SK-N-SH treated with all-trans-retinoic acid at 6 μM for 48 hours (cell line): ENCODE measurements at regions not wholly inside any gene's neighbourhood (a gene's known extent, or its start where the extent isn't known, plus 50 kb on each side); places are given as distances from the start of the nearest gene placed in this dataset.

ENCODE experiments used
- ATAC-seq: fragments of 200-7000 bp; cut with Tn5 transposase; 3 replicates; pipeline ENCODE4 v1.9.1; 2020; ENCODE audit warnings: mild to moderate bottlenecking, moderate library complexity
- ARNTL ChIP-seq: fragments of 450-650 bp; formaldehyde crosslinking; IDR thresholded peaks from 2 replicates; pipeline ENCODE4 v1.5.0; 2020; ENCODE audit warnings: low read depth, mild to moderate bottlenecking, moderate library complexity, borderline replicate concordance
- BACH2 ChIP-seq: fragments of 250-450 bp; sonication (Bioruptor Pico); IDR thresholded peaks from 2 replicates; pipeline ENCODE4 v1.9.0; 2021; ENCODE audit warnings: mild to moderate bottlenecking, borderline replicate concordance
- CSDC2 ChIP-seq: fragments of 250-450 bp; sonication (Bioruptor Pico); IDR thresholded peaks from 2 replicates; pipeline ENCODE4 v1.5.0; 2020; ENCODE audit warnings: mild to moderate bottlenecking, moderate library complexity
- ESRRG ChIP-seq: fragments of 250-450 bp; sonication (Bioruptor Pico); IDR thresholded peaks from 2 replicates; pipeline ENCODE4 v1.6.1; 2021; ENCODE audit warnings: mild to moderate bottlenecking
- GLIS3 ChIP-seq: fragments of 250-450 bp; sonication (Bioruptor Pico); IDR thresholded peaks from 2 replicates; pipeline ENCODE4 v1.5.0; 2020; ENCODE audit warnings: mild to moderate bottlenecking, moderate library complexity
- ISL1 ChIP-seq: fragments of 250-450 bp; sonication (Bioruptor Pico); IDR thresholded peaks from 2 replicates; pipeline ENCODE4 v2.1.2; 2022; ENCODE audit warnings: mild to moderate bottlenecking, moderate library complexity
- OSR1 ChIP-seq: fragments of 250-450 bp; sonication (Bioruptor Pico); IDR thresholded peaks from 2 replicates; pipeline ENCODE4 v1.8.0; 2022; ENCODE audit warnings: moderate library complexity, mild to moderate bottlenecking, inconsistent platforms
- PPARA ChIP-seq: fragments of 250-450 bp; sonication (Bioruptor Pico); IDR thresholded peaks from 2 replicates; pipeline ENCODE4 v1.5.0; 2020; ENCODE audit warnings: mild to moderate bottlenecking, borderline replicate concordance
- SNAI2 ChIP-seq: fragments of 250-450 bp; sonication (Bioruptor Pico); IDR thresholded peaks from 2 replicates; pipeline ENCODE4 v1.5.0; 2020; ENCODE audit warnings: mild to moderate bottlenecking, moderate library complexity
- TCF4 ChIP-seq: fragments of 250-450 bp; sonication (Bioruptor Pico); IDR thresholded peaks from 2 replicates; pipeline ENCODE4 v1.8.0; 2021; ENCODE audit warnings: mild to moderate bottlenecking, moderate library complexity, borderline replicate concordance
- TOX ChIP-seq: fragments of 250-450 bp; sonication (Bioruptor Pico); IDR thresholded peaks from 2 replicates; pipeline ENCODE4 v1.8.0; 2021; ENCODE audit warnings: mild to moderate bottlenecking, moderate library complexity, borderline replicate concordance
- ZFP3 ChIP-seq: fragments of 250-450 bp; sonication (Bioruptor Pico); IDR thresholded peaks from 2 replicates; pipeline ENCODE4 v1.5.0; 2020; ENCODE audit warnings: mild to moderate bottlenecking, moderate library complexity
- ZFP30 ChIP-seq: fragments of 450-650 bp; formaldehyde crosslinking; IDR thresholded peaks from 2 replicates; pipeline ENCODE4 v1.5.0; 2022; ENCODE audit warnings: mild to moderate bottlenecking, moderate library complexity
- ZNF565 ChIP-seq: fragments of 450-650 bp; formaldehyde crosslinking; conservative IDR thresholded peaks from 2 replicates; pipeline ENCODE4 v1.5.0; 2020; ENCODE audit warnings: low read depth, mild to moderate bottlenecking, moderate library complexity
- ZNF70 ChIP-seq: fragments of 450-650 bp; formaldehyde crosslinking; IDR thresholded peaks from 2 replicates; pipeline ENCODE4 v1.5.0; 2020; ENCODE audit warnings: mild to moderate bottlenecking, moderate library complexity
- ZNF8 ChIP-seq: fragments of 450-650 bp; formaldehyde crosslinking; IDR thresholded peaks from 2 replicates; pipeline ENCODE4 v1.5.0; 2020; ENCODE audit warnings: mild to moderate bottlenecking, moderate library complexity
- TF ChIP-seq, protein P1 (sequence below): fragments of 250-450 bp; sonication (Bioruptor Pico); IDR thresholded peaks from 2 replicates; pipeline ENCODE4 v1.8.0; 2020; ENCODE audit warnings: mild to moderate bottlenecking, moderate library complexity, borderline replicate concordance
- TF ChIP-seq, protein P2 (sequence below): fragments of 250-450 bp; sonication (Bioruptor Pico); IDR thresholded peaks from 2 replicates; pipeline ENCODE4 v1.5.0; 2020; ENCODE audit warnings: mild to moderate bottlenecking, moderate library complexity
- TF ChIP-seq, protein P3 (sequence below): fragments of 250-450 bp; sonication (Bioruptor Pico); IDR thresholded peaks from 2 replicates; pipeline ENCODE4 v1.5.1; 2020; ENCODE audit warnings: low read depth, mild to moderate bottlenecking, moderate library complexity
- TF ChIP-seq, protein P4 (sequence below): fragments of 250-450 bp; sonication (Bioruptor Pico); IDR thresholded peaks from 2 replicates; pipeline ENCODE4 v1.8.0; 2021; ENCODE audit warnings: low read depth, mild to moderate bottlenecking, moderate library complexity, borderline replicate concordance

DNA sequence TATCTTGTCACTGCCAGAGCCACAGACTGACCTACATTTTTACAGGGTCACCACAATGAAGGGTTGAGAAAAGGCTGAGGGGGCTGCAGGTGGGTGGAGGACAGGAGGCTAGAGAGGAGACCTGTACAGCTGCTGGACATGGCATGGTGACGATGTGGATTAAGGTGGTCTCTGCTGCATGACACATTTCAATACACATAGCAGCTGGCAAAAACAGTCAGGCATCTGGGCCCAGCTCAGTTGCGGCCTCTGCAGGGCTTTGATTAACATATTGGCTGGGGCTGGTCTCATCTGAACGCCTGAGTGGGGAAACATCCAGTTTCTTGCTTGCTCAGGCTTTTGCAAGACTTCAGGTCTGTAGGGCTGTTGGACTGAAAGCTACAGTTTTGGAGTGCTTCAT lies 265.4 kb upstream of the FOXF1 start:
- ATAC-seq: no peak
- no peak for TF ChIP-seq BACH2 (CRISPR knock-in tag)
- no peak for TF ChIP-seq CSDC2 (CRISPR knock-in tag)
- TF ChIP-seq, protein P1, sequence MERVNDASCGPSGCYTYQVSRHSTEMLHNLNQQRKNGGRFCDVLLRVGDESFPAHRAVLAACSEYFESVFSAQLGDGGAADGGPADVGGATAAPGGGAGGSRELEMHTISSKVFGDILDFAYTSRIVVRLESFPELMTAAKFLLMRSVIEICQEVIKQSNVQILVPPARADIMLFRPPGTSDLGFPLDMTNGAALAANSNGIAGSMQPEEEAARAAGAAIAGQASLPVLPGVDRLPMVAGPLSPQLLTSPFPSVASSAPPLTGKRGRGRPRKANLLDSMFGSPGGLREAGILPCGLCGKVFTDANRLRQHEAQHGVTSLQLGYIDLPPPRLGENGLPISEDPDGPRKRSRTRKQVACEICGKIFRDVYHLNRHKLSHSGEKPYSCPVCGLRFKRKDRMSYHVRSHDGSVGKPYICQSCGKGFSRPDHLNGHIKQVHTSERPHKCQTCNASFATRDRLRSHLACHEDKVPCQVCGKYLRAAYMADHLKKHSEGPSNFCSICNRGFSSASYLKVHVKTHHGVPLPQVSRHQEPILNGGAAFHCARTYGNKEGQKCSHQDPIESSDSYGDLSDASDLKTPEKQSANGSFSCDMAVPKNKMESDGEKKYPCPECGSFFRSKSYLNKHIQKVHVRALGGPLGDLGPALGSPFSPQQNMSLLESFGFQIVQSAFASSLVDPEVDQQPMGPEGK (CRISPR knock-in tag): no peak
- TF ChIP-seq ZFP30 (CRISPR knock-in tag): no peak

DNA sequence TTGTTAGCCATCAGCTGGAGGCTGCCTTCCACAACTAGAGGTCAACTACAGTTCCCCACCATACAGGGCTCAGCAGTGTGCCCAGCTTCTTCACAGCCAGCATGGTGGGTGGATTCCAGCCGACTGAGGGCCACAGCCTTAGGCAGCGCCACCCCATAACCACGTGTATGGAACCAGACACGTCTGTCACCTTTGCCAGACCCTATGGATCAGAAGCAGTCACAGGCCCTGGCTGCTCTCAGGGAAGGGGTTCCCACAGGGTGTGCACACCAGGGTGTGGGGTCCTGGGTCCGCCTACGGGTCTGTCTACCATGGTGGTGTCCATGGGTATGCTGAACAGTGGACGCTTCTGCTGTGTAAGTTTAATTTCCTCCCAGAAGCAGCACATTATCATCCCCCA lies 265.0 kb upstream of the FOXF1 start:
- TF ChIP-seq ISL1 (CRISPR knock-in tag) (no peak), BACH2 (CRISPR knock-in tag) (no peak), TOX (CRISPR knock-in tag) (no peak), GLIS3 (CRISPR knock-in tag) (no peak), ZNF70 (CRISPR knock-in tag) (no peak), ZNF565 (CRISPR knock-in tag) (no peak), ESRRG (CRISPR knock-in tag) (no peak)
- TF ChIP-seq, protein P2, sequence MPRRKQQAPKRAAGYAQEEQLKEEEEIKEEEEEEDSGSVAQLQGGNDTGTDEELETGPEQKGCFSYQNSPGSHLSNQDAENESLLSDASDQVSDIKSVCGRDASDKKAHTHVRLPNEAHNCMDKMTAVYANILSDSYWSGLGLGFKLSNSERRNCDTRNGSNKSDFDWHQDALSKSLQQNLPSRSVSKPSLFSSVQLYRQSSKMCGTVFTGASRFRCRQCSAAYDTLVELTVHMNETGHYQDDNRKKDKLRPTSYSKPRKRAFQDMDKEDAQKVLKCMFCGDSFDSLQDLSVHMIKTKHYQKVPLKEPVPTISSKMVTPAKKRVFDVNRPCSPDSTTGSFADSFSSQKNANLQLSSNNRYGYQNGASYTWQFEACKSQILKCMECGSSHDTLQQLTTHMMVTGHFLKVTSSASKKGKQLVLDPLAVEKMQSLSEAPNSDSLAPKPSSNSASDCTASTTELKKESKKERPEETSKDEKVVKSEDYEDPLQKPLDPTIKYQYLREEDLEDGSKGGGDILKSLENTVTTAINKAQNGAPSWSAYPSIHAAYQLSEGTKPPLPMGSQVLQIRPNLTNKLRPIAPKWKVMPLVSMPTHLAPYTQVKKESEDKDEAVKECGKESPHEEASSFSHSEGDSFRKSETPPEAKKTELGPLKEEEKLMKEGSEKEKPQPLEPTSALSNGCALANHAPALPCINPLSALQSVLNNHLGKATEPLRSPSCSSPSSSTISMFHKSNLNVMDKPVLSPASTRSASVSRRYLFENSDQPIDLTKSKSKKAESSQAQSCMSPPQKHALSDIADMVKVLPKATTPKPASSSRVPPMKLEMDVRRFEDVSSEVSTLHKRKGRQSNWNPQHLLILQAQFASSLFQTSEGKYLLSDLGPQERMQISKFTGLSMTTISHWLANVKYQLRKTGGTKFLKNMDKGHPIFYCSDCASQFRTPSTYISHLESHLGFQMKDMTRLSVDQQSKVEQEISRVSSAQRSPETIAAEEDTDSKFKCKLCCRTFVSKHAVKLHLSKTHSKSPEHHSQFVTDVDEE (CRISPR knock-in tag): no peak
- TF ChIP-seq, protein P1 (CRISPR knock-in tag): no peak
- TF ChIP-seq, protein P3, sequence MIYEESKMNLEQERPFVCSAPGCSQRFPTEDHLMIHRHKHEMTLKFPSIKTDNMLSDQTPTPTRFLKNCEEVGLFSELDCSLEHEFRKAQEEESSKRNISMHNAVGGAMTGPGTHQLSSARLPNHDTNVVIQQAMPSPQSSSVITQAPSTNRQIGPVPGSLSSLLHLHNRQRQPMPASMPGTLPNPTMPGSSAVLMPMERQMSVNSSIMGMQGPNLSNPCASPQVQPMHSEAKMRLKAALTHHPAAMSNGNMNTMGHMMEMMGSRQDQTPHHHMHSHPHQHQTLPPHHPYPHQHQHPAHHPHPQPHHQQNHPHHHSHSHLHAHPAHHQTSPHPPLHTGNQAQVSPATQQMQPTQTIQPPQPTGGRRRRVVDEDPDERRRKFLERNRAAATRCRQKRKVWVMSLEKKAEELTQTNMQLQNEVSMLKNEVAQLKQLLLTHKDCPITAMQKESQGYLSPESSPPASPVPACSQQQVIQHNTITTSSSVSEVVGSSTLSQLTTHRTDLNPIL (CRISPR knock-in tag): no peak
- TF ChIP-seq, protein P4, sequence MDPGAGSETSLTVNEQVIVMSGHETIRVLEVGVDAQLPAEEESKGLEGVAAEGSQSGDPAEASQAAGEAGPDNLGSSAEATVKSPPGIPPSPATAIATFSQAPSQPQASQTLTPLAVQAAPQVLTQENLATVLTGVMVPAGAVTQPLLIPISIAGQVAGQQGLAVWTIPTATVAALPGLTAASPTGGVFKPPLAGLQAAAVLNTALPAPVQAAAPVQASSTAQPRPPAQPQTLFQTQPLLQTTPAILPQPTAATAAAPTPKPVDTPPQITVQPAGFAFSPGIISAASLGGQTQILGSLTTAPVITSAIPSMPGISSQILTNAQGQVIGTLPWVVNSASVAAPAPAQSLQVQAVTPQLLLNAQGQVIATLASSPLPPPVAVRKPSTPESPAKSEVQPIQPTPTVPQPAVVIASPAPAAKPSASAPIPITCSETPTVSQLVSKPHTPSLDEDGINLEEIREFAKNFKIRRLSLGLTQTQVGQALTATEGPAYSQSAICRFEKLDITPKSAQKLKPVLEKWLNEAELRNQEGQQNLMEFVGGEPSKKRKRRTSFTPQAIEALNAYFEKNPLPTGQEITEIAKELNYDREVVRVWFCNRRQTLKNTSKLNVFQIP (CRISPR knock-in tag): no peak
- ATAC-seq: no peak

DNA sequence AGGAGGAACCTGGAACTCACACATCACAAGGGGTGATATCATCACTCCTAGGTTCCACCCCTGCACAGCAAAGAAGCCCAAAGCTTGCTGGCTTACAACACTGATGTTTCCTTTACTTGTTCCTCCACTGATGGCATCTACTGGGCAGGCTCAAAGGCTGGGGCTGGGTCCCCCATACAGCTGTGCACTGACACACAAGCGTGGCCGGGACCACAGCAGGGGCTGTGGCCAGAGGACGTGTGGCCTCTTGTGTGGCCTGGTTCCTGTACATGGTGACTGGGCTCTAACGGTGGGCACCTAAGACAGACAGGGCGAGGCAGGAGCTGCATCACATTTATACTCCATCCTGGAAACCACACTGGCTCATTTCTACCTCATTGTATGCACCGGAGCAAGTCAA lies 264.4 kb upstream of the FOXF1 start:
- ATAC-seq: no peak

More for the DNA sequence above, 264.4 kb upstream of the FOXF1 start:
- TF ChIP-seq, protein P3 (CRISPR knock-in tag): no peak
- TF ChIP-seq ZNF565 (CRISPR knock-in tag) (no peak), ZFP30 (CRISPR knock-in tag) (no peak), ZNF8 (CRISPR knock-in tag) (no peak), TCF4 (no peak), BACH2 (CRISPR knock-in tag) (no peak), ISL1 (CRISPR knock-in tag) (no peak), ARNTL (CRISPR knock-in tag) (no peak), GLIS3 (CRISPR knock-in tag) (no peak), SNAI2 (no peak), PPARA (CRISPR knock-in tag) (no peak), OSR1 (CRISPR knock-in tag) (no peak), ZFP3 (CRISPR knock-in tag) (no peak)
- TF ChIP-seq, protein P1 (CRISPR knock-in tag): no peak
- TF ChIP-seq, protein P2 (CRISPR knock-in tag): no peak
